ENCODE measurements at regions not wholly inside any gene's neighbourhood (a gene's known extent, or its start where the extent isn't known, plus 50 kb on each side); places are given as distances from the start of the nearest gene placed in this dataset.

GRCh38 chr6:14305131-14305530 is 187.6 kb downstream of the CD83 start:
- intact Hi-C loops (cut with DNase I; ENCODE audit: low total_unique reads) = no loop called here
- TF ChIP-seq POLR2AphosphoS5 (IDR thresholded peaks at IDR 0.05) = no peak
- TF ChIP-seq EP300 (IDR thresholded peaks at IDR 0.05; ENCODE audit: low read depth) = no peak
- no peak for TF ChIP-seq CTCF (IDR thresholded peaks at IDR 0.05)
- TF ChIP-seq POLR2A (IDR thresholded peaks at IDR 0.05) = no peak
- H3K27ac ChIP-seq = no peak overlapping the region

GRCh38 chr6:14305624-14306023 is 188.1 kb downstream of the CD83 start:
- no peak for DNase-seq
- 80% methylated on average over 2 of the region's 2 CpGs; no CpG with 5 or more reads in 1 of the 2 donors for WGBS, 2 donors (ENCODE audit: low coverage in 1 of 2)

More at GRCh38 chr6:14305131-14305530, 187.6 kb downstream of the CD83 start:
- Histone ChIP-seq H3K4me3 (no peak overlapping the region), H3K9me3 (no peaks in the 10 kb centered on the region), H3K36me3 (no peaks in the 10 kb centered on the region), H3K4me1 (no peaks in the 10 kb centered on the region), H3K27me3 (no peaks in the 10 kb centered on the region)
- DNase-seq = no peak
- 76 to 93% methylated on average over 3 to 5 of the region's 5 CpGs for WGBS, 2 donors (ENCODE audit: low coverage in 1 of 2)
- in situ Hi-C loops (cut with MboI; ENCODE audit: low pct_ligation_motif_present in 1 of 4, low pct_unique_long_range_greater_than_20kb in 1 of 4, low sequenced_read_pairs in 3 of 4) = no loop called here

GRCh38 chr6:14306151-14306906 is 188.8 kb downstream of the CD83 start:
- no peak overlapping the region for H3K4me3 ChIP-seq
- no peaks in the 10 kb centered on the region for H3K9me3 ChIP-seq
- no peaks in the 10 kb centered on the region for H3K36me3 ChIP-seq
- H3K4me1 ChIP-seq = no peaks in the 10 kb centered on the region
- TF ChIP-seq CTCF (IDR thresholded peaks at IDR 0.05) = no peak
- TF ChIP-seq POLR2A (IDR thresholded peaks at IDR 0.05) = no peak
- TF ChIP-seq POLR2AphosphoS5 (IDR thresholded peaks at IDR 0.05) = no peak
- TF ChIP-seq EP300 (IDR thresholded peaks at IDR 0.05; ENCODE audit: low read depth) = no peak
- WGBS, 2 donors (ENCODE audit: low coverage in 1 of 2) = 65 to 67% methylated on average over 11 of the region's 11 CpGs
- H3K27me3 ChIP-seq = no peaks in the 10 kb centered on the region
- DNase-seq = no peak
- in situ Hi-C loops (cut with MboI; ENCODE audit: low pct_ligation_motif_present in 1 of 4, low pct_unique_long_range_greater_than_20kb in 1 of 4, low sequenced_read_pairs in 3 of 4) (no loop called here), intact Hi-C loops (cut with DNase I; ENCODE audit: low total_unique reads) (no loop called here)
- H3K27ac ChIP-seq = no peak overlapping the region

More at GRCh38 chr6:14305624-14306023, 188.1 kb downstream of the CD83 start:
- no peak overlapping the region for H3K27ac ChIP-seq
- H3K4me1 ChIP-seq = no peaks in the 10 kb centered on the region
- no peaks in the 10 kb centered on the region for H3K9me3 ChIP-seq
- no peak for TF ChIP-seq POLR2A (IDR thresholded peaks at IDR 0.05)
- TF ChIP-seq CTCF (IDR thresholded peaks at IDR 0.05) = no peak
- no peak for TF ChIP-seq POLR2AphosphoS5 (IDR thresholded peaks at IDR 0.05)
- TF ChIP-seq EP300 (IDR thresholded peaks at IDR 0.05; ENCODE audit: low read depth) = no peak
- in situ Hi-C loops (cut with MboI; ENCODE audit: low pct_ligation_motif_present in 1 of 4, low pct_unique_long_range_greater_than_20kb in 1 of 4, low sequenced_read_pairs in 3 of 4) (no loop called here), intact Hi-C loops (cut with DNase I; ENCODE audit: low total_unique reads) (no loop called here)
- H3K27me3 ChIP-seq = no peaks in the 10 kb centered on the region
- no peak overlapping the region for H3K4me3 ChIP-seq
- no peaks in the 10 kb centered on the region for H3K36me3 ChIP-seq

GRCh38 chr6:14309516-14309915 is 191.9 kb downstream of the CD83 start:
- Histone ChIP-seq H3K27me3 (no peaks in the 10 kb centered on the region), H3K4me3 (no peak overlapping the region), H3K36me3 (no peaks in the 10 kb centered on the region), H3K9me3 (no peaks in the 10 kb centered on the region), H3K27ac (no peak overlapping the region), H3K4me1 (no peaks in the 10 kb centered on the region)
- in situ Hi-C loops (cut with MboI; ENCODE audit: low pct_ligation_motif_present in 1 of 4, low pct_unique_long_range_greater_than_20kb in 1 of 4, low sequenced_read_pairs in 3 of 4) = no loop called here
- no peak for TF ChIP-seq EP300 (IDR thresholded peaks at IDR 0.05; ENCODE audit: low read depth)
- no peak for TF ChIP-seq CTCF (IDR thresholded peaks at IDR 0.05)
- TF ChIP-seq POLR2A (IDR thresholded peaks at IDR 0.05) = no peak
- no peak for TF ChIP-seq POLR2AphosphoS5 (IDR thresholded peaks at IDR 0.05)
- WGBS, 2 donors (ENCODE audit: low coverage in 1 of 2) = 74 to 82% methylated on average over 3 to 4 of the region's 4 CpGs
- no peak for DNase-seq
- intact Hi-C loops (cut with DNase I; ENCODE audit: low total_unique reads) = no loop called here
